GM12875 (cell line): ENCODE measurements at regions not wholly inside any gene's neighbourhood (a gene's known extent, or its start where the extent isn't known, plus 50 kb on each side); places are given as distances from the start of the nearest gene placed in this dataset.

Experiments
- H3K4me3 ChIP-seq: one replicate; pipeline ENCODE4 v1.5.1; 2011; ENCODE audit warnings: low read depth, low read length, control low read depth
- CTCF ChIP-seq: IDR thresholded peaks from 2 replicates; pipeline ENCODE4 v1.5.1; 2011; ENCODE audit warnings: low read depth, mild to moderate bottlenecking, control low read depth, inconsistent platforms, low read length, moderate library complexity, borderline replicate concordance; ENCODE audit not compliant: insufficient read depth

DNA sequence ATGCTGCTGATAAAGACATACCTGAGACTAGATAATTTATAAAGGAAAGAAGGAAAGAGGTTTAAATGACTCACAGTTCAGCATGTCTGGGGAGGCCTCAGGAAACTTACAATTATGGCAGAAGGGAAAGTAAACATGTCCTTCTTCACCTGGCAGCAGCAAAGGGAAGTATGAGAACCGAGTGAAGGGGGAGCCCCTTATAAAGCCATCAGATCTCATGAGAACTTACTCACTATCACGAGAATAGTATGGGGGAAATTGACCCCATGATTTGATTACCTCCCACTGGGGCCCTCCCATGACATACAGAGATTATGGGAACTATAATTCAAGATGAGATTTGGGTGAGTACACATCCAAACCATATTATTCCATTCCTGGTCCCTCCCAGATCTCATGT lies 154.4 kb downstream of the FASLG start:
- TF ChIP-seq CTCF = no peak
- H3K4me3 ChIP-seq = no peak overlapping the region

DNA sequence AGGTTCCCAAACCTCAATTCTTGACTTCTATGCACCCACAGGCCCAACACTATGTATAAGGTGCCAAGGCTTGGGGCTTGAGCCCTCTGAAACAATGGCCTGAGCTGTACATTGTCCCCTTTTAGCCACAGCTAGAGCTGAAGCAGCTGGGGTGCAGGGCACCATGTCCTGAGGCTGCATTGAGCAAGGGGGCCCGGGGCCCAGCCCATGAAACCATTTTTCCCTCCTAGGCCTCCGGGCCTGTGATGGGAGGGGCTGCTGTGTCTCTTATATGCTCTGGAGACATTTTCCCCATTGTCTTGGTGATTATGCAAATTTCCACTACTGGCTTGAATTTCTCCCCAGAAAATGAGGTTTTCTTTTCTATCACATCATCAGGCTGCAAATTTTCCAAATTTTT lies 155.5 kb downstream of the FASLG start:
- TF ChIP-seq CTCF = no peak
- no peak overlapping the region for H3K4me3 ChIP-seq

GRCh38 chr1:172815740-172816139 lies 156.8 kb downstream of the FASLG start:
- no peak overlapping the region for H3K4me3 ChIP-seq
- TF ChIP-seq CTCF = no peak

DNA sequence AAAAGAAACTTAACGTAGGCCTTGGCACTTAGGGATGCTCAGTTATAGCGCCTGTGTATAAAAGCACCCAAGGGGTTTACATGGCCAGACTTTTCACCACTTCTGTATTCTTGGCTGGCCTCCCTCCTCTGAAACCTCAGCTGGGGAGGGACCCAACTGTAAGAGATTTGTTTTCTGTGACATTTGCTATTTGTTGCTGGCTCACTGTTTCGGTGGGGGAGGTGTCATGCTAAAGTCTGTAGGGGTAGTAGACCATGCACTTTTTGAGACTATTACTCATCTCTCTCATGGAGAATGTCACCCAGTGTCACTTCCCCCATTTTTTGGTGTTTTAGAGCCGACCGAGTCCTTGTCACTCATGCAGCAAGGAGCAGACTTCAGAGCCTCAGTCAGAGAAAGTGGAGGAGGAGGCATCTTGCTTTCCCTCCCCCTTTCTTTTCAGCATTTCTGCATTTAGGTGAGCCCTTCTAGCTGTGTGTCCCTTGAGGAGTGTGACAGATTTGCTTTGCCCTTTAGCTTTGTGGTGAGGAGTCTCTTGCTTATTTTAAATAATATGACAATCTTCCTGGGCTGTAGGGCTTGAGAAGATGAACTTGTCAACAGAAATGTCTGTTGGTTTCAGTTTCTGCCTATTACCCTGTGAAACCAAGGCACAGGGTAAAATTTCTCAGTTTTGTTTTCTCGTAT lies 160.1 kb downstream of the FASLG start:
- no peak for TF ChIP-seq CTCF
- H3K4me3 ChIP-seq = no peak overlapping the region

- H3K4me3 ChIP-seq = no peak overlapping the region
- TF ChIP-seq CTCF = no peak
These were observed 161.7 kb downstream of the FASLG start for GRCh38 chr1:172820475-172821158.

DNA sequence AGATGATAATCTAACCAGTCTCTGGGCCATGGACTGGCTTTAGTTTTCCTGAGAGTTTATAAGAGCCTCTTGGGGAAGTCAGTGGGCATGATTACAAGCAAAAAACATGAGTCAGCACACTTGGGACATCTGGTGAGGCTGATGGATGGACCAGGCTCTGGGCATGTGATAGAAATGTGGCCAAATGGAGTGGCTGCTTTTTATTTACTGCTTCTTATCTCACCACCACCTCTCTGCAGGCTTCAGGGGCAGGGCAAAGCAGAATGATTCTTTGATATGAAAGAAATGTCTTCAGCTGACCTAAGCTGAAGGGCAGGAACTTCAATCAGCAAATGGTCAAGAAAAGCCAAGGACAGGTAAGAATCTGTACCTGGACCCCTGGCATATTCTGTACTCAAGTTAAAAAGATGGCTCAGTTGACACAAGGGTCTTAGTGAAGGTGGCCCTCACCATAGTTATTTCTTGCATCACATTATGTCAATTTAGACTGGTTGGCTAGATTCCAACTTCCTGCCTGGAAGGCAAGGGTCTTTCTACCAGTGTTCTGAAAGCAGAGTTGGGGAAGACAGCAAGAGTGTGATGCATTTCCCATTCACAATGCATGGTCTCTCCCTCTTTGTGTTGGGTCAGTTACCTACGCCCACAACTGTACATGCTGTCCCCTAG lies 162.8 kb downstream of the FASLG start:
- TF ChIP-seq CTCF = no peak
- no peak overlapping the region for H3K4me3 ChIP-seq
